Spleen (tissue), 7 donors: ENCODE measurements at regions not wholly inside any gene's neighbourhood (a gene's known extent, or its start where the extent isn't known, plus 50 kb on each side); places are given as distances from the start of the nearest gene placed in this dataset.

Experiments
- POLR2A ChIP-seq, 3 donors: fragments of 450-650 bp; IDR thresholded peaks; one replicate each; pipeline ENCODE4 v1.5.1; 2017; ENCODE audit warnings: antibody characterized with exemption in 3 of 3, mild to moderate bottlenecking in 1 of 3
- TF ChIP-seq, protein P1 (sequence below), 11 experiments: fragments of 200-600 bp in 7 of 11; fragments of 450-650 bp in 4 of 11; sonication (generic) in 4 of 11; IDR thresholded peaks in 8 of 11; conservative IDR thresholded peaks in 3 of 11; 1 replicate in 7 of 11; 2 replicates in 4 of 11; pipeline versions ENCODE4 v1.4.0 to v1.8.0; 2016 to 2021; ENCODE audit warnings: antibody characterized with exemption in 11 of 11, inconsistent platforms in 4 of 11, mild to moderate bottlenecking in 1 of 11
- donor health status: DM: no; HTN: no; CAD: no; lungs with moderate emphysema.
- donor health status: DM: no; HTN: no; CAD: no.
- donor health status: DM: no; HTN: no; CAD: no.

DNA sequence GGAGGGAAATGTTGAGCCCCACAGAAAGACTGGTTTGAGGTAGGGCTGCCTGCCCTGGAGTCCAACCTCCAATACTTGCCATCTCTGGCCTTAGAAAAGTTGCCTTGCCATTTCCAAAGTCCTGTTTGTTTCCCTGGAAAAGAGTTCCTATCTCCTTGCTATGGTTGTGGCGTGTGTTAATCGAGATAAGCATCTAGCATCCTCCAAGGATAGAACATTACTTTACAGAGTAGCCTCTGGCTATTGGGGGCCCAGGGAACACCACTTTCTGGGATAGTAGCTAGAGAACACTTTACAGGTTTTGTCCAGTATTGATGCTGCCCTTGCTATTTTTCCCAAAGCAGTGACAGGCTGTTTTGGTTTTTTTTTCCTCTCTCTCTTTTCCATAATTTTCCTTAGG lies 57.4 kb upstream of the SASH1 start:
- no peak for TF ChIP-seq POLR2A (IDR thresholded peaks at IDR 0.05)
- TF ChIP-seq, protein P1, sequence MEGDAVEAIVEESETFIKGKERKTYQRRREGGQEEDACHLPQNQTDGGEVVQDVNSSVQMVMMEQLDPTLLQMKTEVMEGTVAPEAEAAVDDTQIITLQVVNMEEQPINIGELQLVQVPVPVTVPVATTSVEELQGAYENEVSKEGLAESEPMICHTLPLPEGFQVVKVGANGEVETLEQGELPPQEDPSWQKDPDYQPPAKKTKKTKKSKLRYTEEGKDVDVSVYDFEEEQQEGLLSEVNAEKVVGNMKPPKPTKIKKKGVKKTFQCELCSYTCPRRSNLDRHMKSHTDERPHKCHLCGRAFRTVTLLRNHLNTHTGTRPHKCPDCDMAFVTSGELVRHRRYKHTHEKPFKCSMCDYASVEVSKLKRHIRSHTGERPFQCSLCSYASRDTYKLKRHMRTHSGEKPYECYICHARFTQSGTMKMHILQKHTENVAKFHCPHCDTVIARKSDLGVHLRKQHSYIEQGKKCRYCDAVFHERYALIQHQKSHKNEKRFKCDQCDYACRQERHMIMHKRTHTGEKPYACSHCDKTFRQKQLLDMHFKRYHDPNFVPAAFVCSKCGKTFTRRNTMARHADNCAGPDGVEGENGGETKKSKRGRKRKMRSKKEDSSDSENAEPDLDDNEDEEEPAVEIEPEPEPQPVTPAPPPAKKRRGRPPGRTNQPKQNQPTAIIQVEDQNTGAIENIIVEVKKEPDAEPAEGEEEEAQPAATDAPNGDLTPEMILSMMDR (IDR thresholded peaks at IDR 0.05 in 8 of 11, conservative IDR thresholded peaks at IDR 0.05 in 3 of 11): no peak
